Right lobe of liver (tissue), 4 donors: ENCODE measurements at regions not wholly inside any gene's neighbourhood (a gene's known extent, or its start where the extent isn't known, plus 50 kb on each side); places are given as distances from the start of the nearest gene placed in this dataset.

ENCODE experiments used
- POLR2A ChIP-seq: fragments of 450-650 bp; IDR thresholded peaks from one replicate; pipeline ENCODE4 v1.6.1; 2017; ENCODE audit warnings: antibody characterized with exemption, mild to moderate bottlenecking
- TF ChIP-seq, protein P1 (sequence below), 4 donors: fragments of 200-600 bp in 3 of 4; fragments of 450-650 bp in 1 of 4; IDR thresholded peaks; one replicate each; pipeline versions ENCODE4 v1.5.1 to v1.8.0; 2016 to 2022; ENCODE audit warnings: antibody characterized with exemption in 4 of 4, mild to moderate bottlenecking in 2 of 4
- donor health status: DM: no; HTN: no; CAD: no.
- donor health status: DM: no; HTN: no; CAD: no.
- donor health status: DM: no; HTN: yes; CAD: no.

GRCh38 chr7:46207931-46208634 lies 287.0 kb upstream of the IGFBP3 start:
- TF ChIP-seq, protein P1, sequence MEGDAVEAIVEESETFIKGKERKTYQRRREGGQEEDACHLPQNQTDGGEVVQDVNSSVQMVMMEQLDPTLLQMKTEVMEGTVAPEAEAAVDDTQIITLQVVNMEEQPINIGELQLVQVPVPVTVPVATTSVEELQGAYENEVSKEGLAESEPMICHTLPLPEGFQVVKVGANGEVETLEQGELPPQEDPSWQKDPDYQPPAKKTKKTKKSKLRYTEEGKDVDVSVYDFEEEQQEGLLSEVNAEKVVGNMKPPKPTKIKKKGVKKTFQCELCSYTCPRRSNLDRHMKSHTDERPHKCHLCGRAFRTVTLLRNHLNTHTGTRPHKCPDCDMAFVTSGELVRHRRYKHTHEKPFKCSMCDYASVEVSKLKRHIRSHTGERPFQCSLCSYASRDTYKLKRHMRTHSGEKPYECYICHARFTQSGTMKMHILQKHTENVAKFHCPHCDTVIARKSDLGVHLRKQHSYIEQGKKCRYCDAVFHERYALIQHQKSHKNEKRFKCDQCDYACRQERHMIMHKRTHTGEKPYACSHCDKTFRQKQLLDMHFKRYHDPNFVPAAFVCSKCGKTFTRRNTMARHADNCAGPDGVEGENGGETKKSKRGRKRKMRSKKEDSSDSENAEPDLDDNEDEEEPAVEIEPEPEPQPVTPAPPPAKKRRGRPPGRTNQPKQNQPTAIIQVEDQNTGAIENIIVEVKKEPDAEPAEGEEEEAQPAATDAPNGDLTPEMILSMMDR (IDR thresholded peaks at IDR 0.05): no peak
- TF ChIP-seq POLR2A: no peak
